IMR-90 (cell line): ENCODE measurements at regions not wholly inside any gene's neighbourhood (a gene's known extent, or its start where the extent isn't known, plus 50 kb on each side); places are given as distances from the start of the nearest gene placed in this dataset.

Experiments used
- BHLHE40 ChIP-seq: fragments of 150-350 bp; IDR thresholded peaks from 2 replicates; pipeline ENCODE4 v1.6.1; 2016; ENCODE audit warnings: mild to moderate bottlenecking, low read depth, low read length
- CEBPB ChIP-seq: IDR thresholded peaks from 2 replicates; pipeline ENCODE4 v1.6.1; 2012; ENCODE audit warnings: low read depth, low read length, improper control_type of control experiment
- CHD1 ChIP-seq: IDR thresholded peaks from 2 replicates; pipeline ENCODE4 v1.6.1; 2012; ENCODE audit warnings: low read depth, low read length, improper control_type of control experiment
- CTCF ChIP-seq: conservative IDR thresholded peaks from 2 replicates; pipeline ENCODE4 v1.5.1; 2012; ENCODE audit warnings: mild to moderate bottlenecking, low read depth, low read length, improper control_type of control experiment
- ELK1 ChIP-seq: fragments of 150-350 bp; IDR thresholded peaks from 2 replicates; pipeline ENCODE4 v1.6.1; 2016; ENCODE audit warnings: low read depth, mild to moderate bottlenecking, low read length, moderate library complexity, borderline replicate concordance
- MAFK ChIP-seq: IDR thresholded peaks from 2 replicates; pipeline ENCODE4 v1.6.1; 2012; ENCODE audit warnings: low read depth, low read length, improper control_type of control experiment
- MAZ ChIP-seq: IDR thresholded peaks from 2 replicates; pipeline ENCODE4 v1.6.1; 2012; ENCODE audit warnings: low read depth, mild to moderate bottlenecking, low read length, improper control_type of control experiment, moderate library complexity, borderline replicate concordance
- MXI1 ChIP-seq: IDR thresholded peaks from 2 replicates; pipeline ENCODE4 v1.6.1; 2012; ENCODE audit warnings: low read depth, mild to moderate bottlenecking, low read length, moderate library complexity, borderline replicate concordance
- POLR2A ChIP-seq: IDR thresholded peaks from 2 replicates; pipeline ENCODE4 v1.6.1; 2012; ENCODE audit warnings: mild to moderate bottlenecking, low read depth, low read length
- RAD21 ChIP-seq: IDR thresholded peaks from 2 replicates; pipeline ENCODE4 v1.6.1; 2012; ENCODE audit warnings: low read length, improper control_type of control experiment
- RCOR1 ChIP-seq: IDR thresholded peaks from 2 replicates; pipeline ENCODE4 v1.6.1; 2012; ENCODE audit warnings: mild to moderate bottlenecking, low read length, improper control_type of control experiment; ENCODE audit not compliant: insufficient replicate concordance
- RFX5 ChIP-seq: IDR thresholded peaks from 2 replicates; pipeline ENCODE4 v1.8.0; 2012; ENCODE audit warnings: low read depth, mild to moderate bottlenecking, low read length, moderate library complexity
- SMC3 ChIP-seq: fragments of 150-350 bp; IDR thresholded peaks from 2 replicates; pipeline ENCODE4 v1.6.1; 2016; ENCODE audit warnings: low read depth, mild to moderate bottlenecking, antibody characterized with exemption, low read length, moderate library complexity
- USF2 ChIP-seq: fragments of 150-350 bp; IDR thresholded peaks from 2 replicates; pipeline ENCODE4 v1.6.1; 2017; ENCODE audit warnings: mild to moderate bottlenecking, antibody characterized with exemption, low read length, low read depth

GRCh38 chr1:67528141-67528540 is 97.9 kb upstream of the SERBP1 start:
- no peak for TF ChIP-seq POLR2A
- TF ChIP-seq CTCF: no peak
- no peak for TF ChIP-seq RFX5
- TF ChIP-seq MXI1: no peak
- TF ChIP-seq SMC3: no peak
- TF ChIP-seq CEBPB: no peak
- no peak for TF ChIP-seq ELK1
- no peak for TF ChIP-seq USF2
- TF ChIP-seq RCOR1: no peak
- no peak for TF ChIP-seq RAD21
- no peak for TF ChIP-seq MAZ
- TF ChIP-seq MAFK: no peak
- TF ChIP-seq BHLHE40: no peak
- no peak for TF ChIP-seq CHD1
